Suprapubic skin (tissue), 4 donors: ENCODE measurements at regions not wholly inside any gene's neighbourhood (a gene's known extent, or its start where the extent isn't known, plus 50 kb on each side); places are given as distances from the start of the nearest gene placed in this dataset.

Source experiments
- DNase-seq, 2 donors: peaks; one replicate each; pipeline ENCODE4 v3.0.0-alpha.2; 2019; ENCODE audit warnings: low spot score in 2 of 2
- H3K27ac ChIP-seq: fragments of 200-600 bp; sonication (generic); one replicate; pipeline ENCODE4 v1.5.1; 2019
- H3K27me3 ChIP-seq: fragments of 200-600 bp; sonication (generic); one replicate; pipeline ENCODE4 v1.5.1; 2019
- H3K36me3 ChIP-seq: fragments of 200-600 bp; sonication (generic); one replicate; pipeline ENCODE4 v1.5.1; 2019
- H3K4me1 ChIP-seq: fragments of 200-600 bp; sonication (generic); one replicate; pipeline ENCODE4 v1.5.1; 2019
- H3K4me3 ChIP-seq: fragments of 200-600 bp; sonication (generic); one replicate; pipeline ENCODE4 v1.5.1; 2019; ENCODE audit warnings: mild to moderate bottlenecking
- H3K9me3 ChIP-seq: fragments of 200-600 bp; sonication (generic); one replicate; pipeline ENCODE4 v1.5.1; 2019
- EP300 ChIP-seq: sonication (generic); formaldehyde crosslinking; IDR thresholded peaks from one replicate; pipeline ENCODE4 v1.6.1; 2017; ENCODE audit warnings: antibody characterized with exemption
- POLR2A ChIP-seq, 2 donors: fragments of 450-650 bp; IDR thresholded peaks; one replicate each; pipeline ENCODE4 v1.6.1; 2017; ENCODE audit warnings: antibody characterized with exemption in 2 of 2, mild to moderate bottlenecking in 2 of 2, moderate library complexity in 2 of 2
- POLR2AphosphoS5 ChIP-seq, 3 donors: sonication (generic); formaldehyde crosslinking; IDR thresholded peaks; one replicate each; pipeline ENCODE4 v1.6.1; 2017; ENCODE audit warnings: antibody characterized with exemption in 3 of 3
- WGBS: methylation state at CpG from one replicate; pipeline ENCODE4 v1.1.5; 2018; 5-methylcytosine and 5-hydroxymethylcytosine counted together
- TF ChIP-seq, protein P1 (sequence below), 2 donors: fragments of 200-600 bp in 1 of 2; fragments of 450-650 bp in 1 of 2; sonication (generic) in 1 of 2; IDR thresholded peaks; one replicate each; pipeline ENCODE4 v1.5.1; 2016 to 2019; ENCODE audit warnings: antibody characterized with exemption in 2 of 2, mild to moderate bottlenecking in 1 of 2, moderate library complexity in 1 of 2

DNA sequence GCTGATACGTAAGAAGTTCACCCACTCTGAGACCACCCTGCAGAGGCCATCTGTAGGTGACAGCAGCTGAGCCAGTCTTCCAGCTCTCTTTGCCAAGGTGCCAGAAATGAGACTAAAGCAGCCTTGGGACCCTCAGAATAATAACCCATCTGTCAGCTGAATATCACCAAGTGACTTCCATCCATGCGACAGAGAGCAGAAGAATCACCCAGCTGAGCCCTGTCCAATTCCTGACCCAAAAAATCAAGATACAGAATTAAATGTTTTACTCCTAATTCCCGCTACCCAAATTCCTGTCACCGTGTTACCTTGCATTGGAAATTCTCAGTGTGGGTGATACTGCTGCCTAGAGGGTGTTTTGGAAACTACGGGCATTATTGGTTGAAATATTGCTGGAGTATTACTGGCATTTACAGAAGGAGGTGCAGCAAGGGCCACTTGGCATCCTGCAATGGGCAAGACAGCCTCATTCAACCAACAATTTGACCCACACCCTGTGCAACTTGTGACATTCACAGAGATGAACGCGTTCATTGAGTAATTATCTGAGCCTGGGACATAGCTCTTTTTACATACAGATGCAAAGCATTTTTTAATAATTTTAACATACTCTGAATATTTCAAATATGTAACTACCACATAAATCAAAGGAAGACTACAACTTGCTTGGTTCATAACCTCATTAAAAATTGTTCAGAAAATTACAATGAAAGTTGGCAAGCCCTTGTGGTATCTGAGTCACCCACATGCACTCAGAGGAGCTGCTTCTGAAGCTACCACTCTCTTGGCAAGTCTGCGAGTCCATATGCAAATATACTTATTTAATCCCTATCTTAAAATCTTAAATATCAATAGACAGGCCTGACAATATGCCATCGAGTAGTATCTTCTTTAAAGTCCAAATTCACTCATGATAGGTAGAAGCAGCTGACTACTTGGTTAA is 126.6 kb downstream of the C16orf95 start:
- no peaks in the 10 kb centered on the region for H3K9me3 ChIP-seq
- H3K4me3 ChIP-seq, result no peak overlapping the region
- no peaks in the 10 kb centered on the region for H3K36me3 ChIP-seq
- peaks cover 4% of the 10 kb centered on the region for H3K27me3 ChIP-seq
- no peaks in the 10 kb centered on the region for H3K4me1 ChIP-seq
- H3K27ac ChIP-seq, result no peak overlapping the region
- TF ChIP-seq POLR2A (IDR thresholded peaks at IDR 0.05) (no peak), POLR2AphosphoS5 (IDR thresholded peaks at IDR 0.05) (no peak), EP300 (no peak)
- TF ChIP-seq, protein P1, sequence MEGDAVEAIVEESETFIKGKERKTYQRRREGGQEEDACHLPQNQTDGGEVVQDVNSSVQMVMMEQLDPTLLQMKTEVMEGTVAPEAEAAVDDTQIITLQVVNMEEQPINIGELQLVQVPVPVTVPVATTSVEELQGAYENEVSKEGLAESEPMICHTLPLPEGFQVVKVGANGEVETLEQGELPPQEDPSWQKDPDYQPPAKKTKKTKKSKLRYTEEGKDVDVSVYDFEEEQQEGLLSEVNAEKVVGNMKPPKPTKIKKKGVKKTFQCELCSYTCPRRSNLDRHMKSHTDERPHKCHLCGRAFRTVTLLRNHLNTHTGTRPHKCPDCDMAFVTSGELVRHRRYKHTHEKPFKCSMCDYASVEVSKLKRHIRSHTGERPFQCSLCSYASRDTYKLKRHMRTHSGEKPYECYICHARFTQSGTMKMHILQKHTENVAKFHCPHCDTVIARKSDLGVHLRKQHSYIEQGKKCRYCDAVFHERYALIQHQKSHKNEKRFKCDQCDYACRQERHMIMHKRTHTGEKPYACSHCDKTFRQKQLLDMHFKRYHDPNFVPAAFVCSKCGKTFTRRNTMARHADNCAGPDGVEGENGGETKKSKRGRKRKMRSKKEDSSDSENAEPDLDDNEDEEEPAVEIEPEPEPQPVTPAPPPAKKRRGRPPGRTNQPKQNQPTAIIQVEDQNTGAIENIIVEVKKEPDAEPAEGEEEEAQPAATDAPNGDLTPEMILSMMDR (IDR thresholded peaks at IDR 0.05), result no peak
- DNase-seq, result no peak
- WGBS, result 83% methylated on average over 9 of the region's 9 CpGs

DNA sequence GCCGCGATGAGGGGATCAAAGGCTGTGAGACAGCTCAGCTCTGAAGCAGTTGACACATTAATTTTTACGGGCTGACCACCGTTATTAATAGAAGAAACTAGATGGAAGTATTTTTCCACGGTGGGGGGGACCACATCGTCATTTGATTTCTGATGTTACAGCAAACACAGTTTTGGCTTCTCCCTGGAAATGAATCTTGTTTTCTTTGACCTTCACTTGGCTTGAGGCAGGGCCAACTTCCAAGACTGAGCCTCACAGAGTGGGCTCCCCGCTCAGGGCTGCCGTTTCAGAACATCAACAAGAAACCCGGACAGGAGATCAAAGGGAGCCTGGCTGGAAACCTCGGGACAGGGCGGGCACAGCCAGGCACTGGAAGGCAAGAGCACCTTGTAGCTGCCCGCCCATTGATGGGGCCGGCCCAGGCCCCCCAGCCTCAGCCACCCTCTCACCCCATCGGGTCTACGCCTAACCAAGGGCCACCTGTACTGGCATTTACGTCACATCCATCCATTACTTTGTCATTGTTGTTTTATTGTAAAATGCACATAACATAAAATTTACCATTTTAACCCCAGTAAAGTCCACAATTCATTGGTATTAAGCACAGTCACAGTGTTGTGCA is 124.6 kb downstream of the C16orf95 start:
- TF ChIP-seq, protein P1 (IDR thresholded peaks at IDR 0.05), result no peak
- TF ChIP-seq POLR2AphosphoS5 (IDR thresholded peaks at IDR 0.05) (no peak), POLR2A (IDR thresholded peaks at IDR 0.05) (no peak), EP300 (no peak)
- WGBS, result 73% methylated on average over 16 of the region's 16 CpGs

DNA sequence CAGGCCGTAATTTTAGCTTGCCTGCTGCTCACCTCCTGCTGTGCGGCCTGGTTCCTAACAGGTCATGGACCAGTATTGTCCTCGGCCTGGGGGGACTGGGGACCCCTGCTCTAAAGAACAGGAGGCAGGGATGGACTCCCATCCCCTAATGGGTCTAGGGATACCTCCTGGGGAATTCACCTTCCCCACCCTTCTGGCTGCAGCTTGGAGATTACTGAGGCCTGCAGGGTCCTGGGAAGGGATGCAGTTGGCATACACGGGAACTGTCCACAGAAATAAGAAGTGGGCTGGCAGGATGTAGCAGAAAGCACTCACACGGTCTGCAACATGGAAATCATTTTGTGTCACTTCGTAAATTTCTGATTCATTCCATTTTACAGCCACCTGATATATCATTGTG is 123.0 kb downstream of the C16orf95 start:
- DNase-seq, result no peak
- no peak for TF ChIP-seq POLR2AphosphoS5 (IDR thresholded peaks at IDR 0.05)
- no peak for TF ChIP-seq EP300
- TF ChIP-seq, protein P1 (IDR thresholded peaks at IDR 0.05), result no peak
- TF ChIP-seq POLR2A (IDR thresholded peaks at IDR 0.05), result no peak
- no peak overlapping the region for H3K27ac ChIP-seq
- H3K4me3 ChIP-seq, result no peak overlapping the region
- H3K4me1 ChIP-seq, result no peaks in the 10 kb centered on the region
- no peaks in the 10 kb centered on the region for H3K36me3 ChIP-seq
- 90% methylated on average over 3 of the region's 6 CpGs for WGBS
- peaks cover 8% of the 10 kb centered on the region for H3K27me3 ChIP-seq
- no peaks in the 10 kb centered on the region for H3K9me3 ChIP-seq

More for the DNA sequence above, 124.6 kb downstream of the C16orf95 start:
- H3K27me3 ChIP-seq, result peaks cover 8% of the 10 kb centered on the region
- no peak overlapping the region for H3K4me3 ChIP-seq
- H3K27ac ChIP-seq, result no peak overlapping the region
- no peaks in the 10 kb centered on the region for H3K9me3 ChIP-seq
- DNase-seq, result no peak
- H3K4me1 ChIP-seq, result no peaks in the 10 kb centered on the region
- H3K36me3 ChIP-seq, result no peaks in the 10 kb centered on the region

DNA sequence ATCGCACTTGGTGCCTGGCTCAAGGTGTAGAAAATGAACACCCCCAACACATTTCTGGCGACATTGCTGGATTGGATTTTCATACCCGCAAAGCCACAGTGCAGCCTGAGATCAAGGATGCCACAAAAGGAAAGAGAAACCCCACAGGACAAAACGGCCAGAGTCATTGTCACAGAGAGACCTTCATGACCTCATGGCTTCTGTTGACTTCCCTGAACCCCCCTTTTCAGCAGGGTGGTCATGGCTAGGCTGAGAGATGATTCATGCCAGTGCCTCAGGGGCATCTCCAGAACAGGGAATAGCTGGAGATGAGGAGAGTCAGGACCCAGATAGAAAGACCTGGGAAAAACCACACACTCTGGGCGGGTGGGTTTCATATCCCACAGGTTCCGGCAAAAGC is 122.0 kb downstream of the C16orf95 start:
- no peaks in the 10 kb centered on the region for H3K9me3 ChIP-seq

More for the DNA sequence above, 122.0 kb downstream of the C16orf95 start:
- TF ChIP-seq POLR2AphosphoS5 (IDR thresholded peaks at IDR 0.05), result no peak
- TF ChIP-seq POLR2A (IDR thresholded peaks at IDR 0.05), result no peak
- TF ChIP-seq, protein P1 (IDR thresholded peaks at IDR 0.05), result no peak
- no peak for TF ChIP-seq EP300
- WGBS, result 88% methylated on average over 6 of the region's 6 CpGs
- no peak for DNase-seq
- Histone ChIP-seq H3K4me1 (no peaks in the 10 kb centered on the region), H3K27me3 (peaks cover 8% of the 10 kb centered on the region), H3K4me3 (no peak overlapping the region), H3K27ac (no peak overlapping the region), H3K36me3 (no peaks in the 10 kb centered on the region)
